Tibial nerve (tissue), 4 donors: ENCODE measurements at regions not wholly inside any gene's neighbourhood (a gene's known extent, or its start where the extent isn't known, plus 50 kb on each side); places are given as distances from the start of the nearest gene placed in this dataset.

ENCODE experiments used
- EP300 ChIP-seq, 2 donors: sonication (generic); formaldehyde crosslinking; IDR thresholded peaks; one replicate each; pipeline ENCODE4 v1.6.1; 2017; ENCODE audit warnings: antibody characterized with exemption in 2 of 2, mild to moderate bottlenecking in 1 of 2
- TF ChIP-seq, protein P1 (sequence below), 5 experiments: fragments of 200-600 bp in 3 of 5; fragments of 450-650 bp in 2 of 5; sonication (generic) in 3 of 5; IDR thresholded peaks; one replicate each; pipeline ENCODE4 v1.5.1; 2016 to 2019; ENCODE audit warnings: antibody characterized with exemption in 5 of 5, mild to moderate bottlenecking in 3 of 5, moderate library complexity in 2 of 5

DNA sequence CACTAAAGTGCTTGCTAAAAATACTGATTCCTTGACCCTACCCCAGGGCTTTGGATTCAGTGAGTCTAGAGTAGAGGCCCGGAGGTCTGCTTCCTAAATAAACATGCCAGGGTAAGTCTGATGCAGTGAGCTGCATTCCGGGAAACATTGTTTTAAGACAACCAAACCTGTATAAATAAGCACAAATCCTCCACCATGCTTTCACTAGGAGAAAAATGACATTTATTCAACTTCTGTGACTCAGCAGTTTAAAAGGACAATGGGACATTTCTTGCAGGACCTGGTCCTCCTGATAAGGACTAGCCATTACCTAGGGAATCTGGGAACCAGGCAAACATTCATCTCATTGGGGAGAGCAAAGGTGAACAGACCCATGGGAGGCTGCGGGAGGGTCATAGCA lies 335.3 kb downstream of the MLLT3 start:
- no peak for TF ChIP-seq EP300 (IDR thresholded peaks at IDR 0.05)
- TF ChIP-seq, protein P1, sequence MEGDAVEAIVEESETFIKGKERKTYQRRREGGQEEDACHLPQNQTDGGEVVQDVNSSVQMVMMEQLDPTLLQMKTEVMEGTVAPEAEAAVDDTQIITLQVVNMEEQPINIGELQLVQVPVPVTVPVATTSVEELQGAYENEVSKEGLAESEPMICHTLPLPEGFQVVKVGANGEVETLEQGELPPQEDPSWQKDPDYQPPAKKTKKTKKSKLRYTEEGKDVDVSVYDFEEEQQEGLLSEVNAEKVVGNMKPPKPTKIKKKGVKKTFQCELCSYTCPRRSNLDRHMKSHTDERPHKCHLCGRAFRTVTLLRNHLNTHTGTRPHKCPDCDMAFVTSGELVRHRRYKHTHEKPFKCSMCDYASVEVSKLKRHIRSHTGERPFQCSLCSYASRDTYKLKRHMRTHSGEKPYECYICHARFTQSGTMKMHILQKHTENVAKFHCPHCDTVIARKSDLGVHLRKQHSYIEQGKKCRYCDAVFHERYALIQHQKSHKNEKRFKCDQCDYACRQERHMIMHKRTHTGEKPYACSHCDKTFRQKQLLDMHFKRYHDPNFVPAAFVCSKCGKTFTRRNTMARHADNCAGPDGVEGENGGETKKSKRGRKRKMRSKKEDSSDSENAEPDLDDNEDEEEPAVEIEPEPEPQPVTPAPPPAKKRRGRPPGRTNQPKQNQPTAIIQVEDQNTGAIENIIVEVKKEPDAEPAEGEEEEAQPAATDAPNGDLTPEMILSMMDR (IDR thresholded peaks at IDR 0.05): no peak
